ENCODE measurements at regions not wholly inside any gene's neighbourhood (a gene's known extent, or its start where the extent isn't known, plus 50 kb on each side); places are given as distances from the start of the nearest gene placed in this dataset.

GRCh38 chr4:79212311-79212710, 113.5 kb downstream of the NAA11 start:
- intact Hi-C loops (cut with DNase I), result no loop called here
- H3K27me3 ChIP-seq, result no peaks in the 10 kb centered on the region
- H3K9me3 ChIP-seq, result peaks cover 0 to 5% (median 0%) of the 10 kb centered on the region in 11 donors
- H3K4me1 ChIP-seq, result peaks cover 0 to 9% (median 0%) of the 10 kb centered on the region in 9 donors
- H3K27ac ChIP-seq, result no peak overlapping the region
- no peak overlapping the region for H3K4me3 ChIP-seq
- no peak for ATAC-seq
- TF ChIP-seq, protein P1, sequence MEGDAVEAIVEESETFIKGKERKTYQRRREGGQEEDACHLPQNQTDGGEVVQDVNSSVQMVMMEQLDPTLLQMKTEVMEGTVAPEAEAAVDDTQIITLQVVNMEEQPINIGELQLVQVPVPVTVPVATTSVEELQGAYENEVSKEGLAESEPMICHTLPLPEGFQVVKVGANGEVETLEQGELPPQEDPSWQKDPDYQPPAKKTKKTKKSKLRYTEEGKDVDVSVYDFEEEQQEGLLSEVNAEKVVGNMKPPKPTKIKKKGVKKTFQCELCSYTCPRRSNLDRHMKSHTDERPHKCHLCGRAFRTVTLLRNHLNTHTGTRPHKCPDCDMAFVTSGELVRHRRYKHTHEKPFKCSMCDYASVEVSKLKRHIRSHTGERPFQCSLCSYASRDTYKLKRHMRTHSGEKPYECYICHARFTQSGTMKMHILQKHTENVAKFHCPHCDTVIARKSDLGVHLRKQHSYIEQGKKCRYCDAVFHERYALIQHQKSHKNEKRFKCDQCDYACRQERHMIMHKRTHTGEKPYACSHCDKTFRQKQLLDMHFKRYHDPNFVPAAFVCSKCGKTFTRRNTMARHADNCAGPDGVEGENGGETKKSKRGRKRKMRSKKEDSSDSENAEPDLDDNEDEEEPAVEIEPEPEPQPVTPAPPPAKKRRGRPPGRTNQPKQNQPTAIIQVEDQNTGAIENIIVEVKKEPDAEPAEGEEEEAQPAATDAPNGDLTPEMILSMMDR (IDR thresholded peaks at IDR 0.05), result no peak
- DNase-seq, result no peak
- 88 to 90% methylated on average over 4 of the region's 4 CpGs for WGBS, 2 donors
- H3K36me3 ChIP-seq, result no peaks in the 10 kb centered on the region

DNA sequence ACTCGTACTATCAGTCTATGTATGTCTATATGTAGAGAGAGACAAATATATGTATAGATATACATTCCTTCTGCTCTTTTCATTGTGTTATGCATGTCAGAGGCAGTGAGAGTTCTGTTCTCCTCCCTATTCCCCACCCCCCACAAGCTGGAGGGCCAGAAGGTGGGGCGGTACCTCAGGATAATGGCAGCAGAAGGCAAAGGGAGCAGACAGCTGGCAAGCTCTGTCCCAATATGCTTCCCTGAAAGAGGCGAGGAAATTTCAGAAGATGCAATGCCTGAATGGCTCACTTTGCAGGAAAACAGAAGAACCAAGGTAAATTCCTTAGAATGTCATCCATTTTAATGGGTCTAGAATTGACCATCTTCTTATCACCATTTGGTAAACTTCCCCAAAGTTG, 114.4 kb downstream of the NAA11 start:
- no peak for ATAC-seq
- Histone ChIP-seq H3K4me3 (no peak overlapping the region), H3K9me3 (peaks cover 0 to 12% (median 0%) of the 10 kb centered on the region in 11 donors), H3K36me3 (no peaks in the 10 kb centered on the region), H3K4me1 (peaks cover 0 to 9% (median 0%) of the 10 kb centered on the region in 9 donors), H3K27me3 (no peaks in the 10 kb centered on the region), H3K27ac (no peak overlapping the region)
- WGBS, 2 donors, result 93 to 95% methylated on average over 3 of the region's 3 CpGs
- TF ChIP-seq, protein P1 (IDR thresholded peaks at IDR 0.05), result no peak
- intact Hi-C loops (cut with DNase I), result no loop called here
- DNase-seq, result no peak

DNA sequence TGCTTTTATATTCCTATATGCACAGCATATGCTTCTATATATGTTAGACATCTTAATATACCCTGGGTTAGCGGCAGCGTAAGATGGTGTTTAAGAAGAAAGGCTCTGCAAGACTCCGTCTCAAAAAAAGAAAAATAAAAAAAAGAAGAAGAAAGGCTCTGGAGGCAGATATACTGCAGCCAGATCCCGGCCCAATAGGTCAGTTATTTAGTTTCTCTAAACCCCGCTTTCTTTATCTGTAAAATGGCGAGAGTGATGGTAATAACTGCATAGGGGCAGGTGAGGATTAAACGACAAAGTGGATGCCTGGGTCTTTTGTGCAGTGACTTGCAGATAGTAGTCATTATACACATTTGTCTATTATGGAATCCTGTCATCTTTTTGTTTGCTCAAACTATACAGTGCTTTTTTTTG, 115.2 kb downstream of the NAA11 start:
- H3K27me3 ChIP-seq, result no peaks in the 10 kb centered on the region
- TF ChIP-seq, protein P1 (IDR thresholded peaks at IDR 0.05), result no peak
- peaks cover 0 to 19% (median 5%) of the 10 kb centered on the region in 11 donors for H3K9me3 ChIP-seq
- no peak overlapping the region for H3K4me3 ChIP-seq
- WGBS, 2 donors, result 94 to 96% methylated on average over 7 of the region's 7 CpGs
- no peak for DNase-seq
- H3K36me3 ChIP-seq, result no peaks in the 10 kb centered on the region
- no peak overlapping the region for H3K27ac ChIP-seq
- ATAC-seq, result no peak
- peaks cover 0 to 9% (median 0%) of the 10 kb centered on the region in 9 donors for H3K4me1 ChIP-seq
- intact Hi-C loops (cut with DNase I), result no loop called here

- H3K36me3 ChIP-seq, result no peaks in the 10 kb centered on the region
- peak in 1 of 2 donors; percentile 5 for DNase-seq
- intact Hi-C loops (cut with DNase I), result no loop called here
- peaks cover 0 to 25% (median 7%) of the 10 kb centered on the region in 11 donors for H3K9me3 ChIP-seq
- no peak for ATAC-seq
- no peaks in the 10 kb centered on the region for H3K27me3 ChIP-seq
- H3K27ac ChIP-seq, result no peak overlapping the region
- 74% methylated on average over 14 of the region's 14 CpGs for WGBS, 2 donors
- TF ChIP-seq, protein P1 (IDR thresholded peaks at IDR 0.05), result no peak
- H3K4me3 ChIP-seq, result no peak overlapping the region
- H3K4me1 ChIP-seq, result peaks cover 0 to 9% (median 0%) of the 10 kb centered on the region in 9 donors
Observed at GRCh38 chr4:79209822-79210635, 115.8 kb downstream of the NAA11 start.
